Progenitor cell of endocrine pancreas (in vitro differentiated cells): ENCODE measurements at regions not wholly inside any gene's neighbourhood (a gene's known extent, or its start where the extent isn't known, plus 50 kb on each side); places are given as distances from the start of the nearest gene placed in this dataset.

Experiments used
- DNase-seq: peaks from one replicate; pipeline ENCODE4 v3.0.0; 2021; ENCODE audit warnings: low spot score; ENCODE audit not compliant: unreplicated experiment
- H3K27ac Mint-ChIP-seq: 2 replicates; pipeline ENCODE4 v1.8.0; 2021; ENCODE audit warnings: mild to moderate bottlenecking, moderate library complexity, mixed read lengths
- H3K27me3 Mint-ChIP-seq: 2 replicates; pipeline ENCODE4 v1.8.0; 2021; ENCODE audit warnings: mixed read lengths
- H3K36me3 Mint-ChIP-seq: 2 replicates; pipeline ENCODE4 v1.8.0; 2022; ENCODE audit warnings: mixed read lengths; ENCODE audit not compliant: insufficient read depth
- H3K4me1 Mint-ChIP-seq: 2 replicates; pipeline ENCODE4 v1.8.0; 2021; ENCODE audit warnings: low read depth, mixed read lengths
- H3K4me3 Mint-ChIP-seq: 2 replicates; pipeline ENCODE4 v1.8.0; 2021; ENCODE audit warnings: low read depth, mild to moderate bottlenecking, moderate library complexity, mixed read lengths
- H3K9me3 Mint-ChIP-seq: 2 replicates; pipeline ENCODE4 v1.8.0; 2021; ENCODE audit warnings: low read depth, mixed read lengths
- TF ChIP-seq, protein P1 (sequence below): fragments of 200-600 bp; sonication (generic); IDR thresholded peaks from one replicate; pipeline ENCODE4 v1.5.0; 2021; ENCODE audit warnings: antibody characterized with exemption, mild to moderate bottlenecking; ENCODE audit not compliant: unreplicated experiment

GRCh38 chr6:137798846-137799245 is 68.2 kb upstream of the TNFAIP3 start:
- DNase-seq = no peak
- no peaks in the 10 kb centered on the region for H3K9me3 Mint-ChIP-seq
- TF ChIP-seq, protein P1, sequence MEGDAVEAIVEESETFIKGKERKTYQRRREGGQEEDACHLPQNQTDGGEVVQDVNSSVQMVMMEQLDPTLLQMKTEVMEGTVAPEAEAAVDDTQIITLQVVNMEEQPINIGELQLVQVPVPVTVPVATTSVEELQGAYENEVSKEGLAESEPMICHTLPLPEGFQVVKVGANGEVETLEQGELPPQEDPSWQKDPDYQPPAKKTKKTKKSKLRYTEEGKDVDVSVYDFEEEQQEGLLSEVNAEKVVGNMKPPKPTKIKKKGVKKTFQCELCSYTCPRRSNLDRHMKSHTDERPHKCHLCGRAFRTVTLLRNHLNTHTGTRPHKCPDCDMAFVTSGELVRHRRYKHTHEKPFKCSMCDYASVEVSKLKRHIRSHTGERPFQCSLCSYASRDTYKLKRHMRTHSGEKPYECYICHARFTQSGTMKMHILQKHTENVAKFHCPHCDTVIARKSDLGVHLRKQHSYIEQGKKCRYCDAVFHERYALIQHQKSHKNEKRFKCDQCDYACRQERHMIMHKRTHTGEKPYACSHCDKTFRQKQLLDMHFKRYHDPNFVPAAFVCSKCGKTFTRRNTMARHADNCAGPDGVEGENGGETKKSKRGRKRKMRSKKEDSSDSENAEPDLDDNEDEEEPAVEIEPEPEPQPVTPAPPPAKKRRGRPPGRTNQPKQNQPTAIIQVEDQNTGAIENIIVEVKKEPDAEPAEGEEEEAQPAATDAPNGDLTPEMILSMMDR = no peak
- H3K4me1 Mint-ChIP-seq = peaks cover 20% of the 10 kb centered on the region
- H3K36me3 Mint-ChIP-seq = no peaks in the 10 kb centered on the region
- no peak overlapping the region for H3K27ac Mint-ChIP-seq
- no peak overlapping the region for H3K4me3 Mint-ChIP-seq
- H3K27me3 Mint-ChIP-seq = no peaks in the 10 kb centered on the region

DNA sequence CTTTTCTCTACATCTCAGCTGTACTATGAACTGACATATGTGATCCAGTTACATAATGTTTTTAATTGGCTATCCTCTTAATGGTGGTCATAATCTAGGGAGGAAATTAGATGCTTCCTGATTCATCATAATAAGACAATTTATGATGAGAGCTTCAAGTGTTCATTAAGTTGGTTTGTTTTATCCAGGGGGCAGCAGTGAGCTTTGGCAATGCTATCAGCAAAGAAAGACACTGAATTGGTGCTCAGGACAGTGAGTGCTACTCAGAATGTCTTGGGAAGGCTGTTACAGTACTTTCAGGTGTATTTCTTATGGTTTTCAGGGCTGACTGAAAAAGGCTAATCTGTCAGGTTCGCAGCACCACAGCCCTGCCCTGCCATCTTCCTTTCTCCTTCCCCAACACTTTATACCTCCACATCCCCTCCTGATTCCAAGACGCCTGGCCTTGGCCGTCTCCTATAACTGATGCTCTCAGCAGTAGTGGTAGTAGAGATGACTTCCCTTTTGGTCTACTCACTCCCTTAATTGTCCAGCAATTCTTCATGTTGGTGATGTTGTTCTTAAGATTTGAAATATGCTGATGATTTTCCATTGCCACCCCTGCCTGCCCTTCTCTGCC is 67.0 kb upstream of the TNFAIP3 start:
- H3K4me3 Mint-ChIP-seq = no peak overlapping the region
- H3K36me3 Mint-ChIP-seq = no peaks in the 10 kb centered on the region
- H3K27me3 Mint-ChIP-seq = no peaks in the 10 kb centered on the region
- H3K27ac Mint-ChIP-seq = no peak overlapping the region
- H3K4me1 Mint-ChIP-seq = peaks cover 13% of the 10 kb centered on the region
- H3K9me3 Mint-ChIP-seq = no peaks in the 10 kb centered on the region
- TF ChIP-seq, protein P1 = peak; percentile 33
- DNase-seq = no peak

- Mint-ChIP-seq H3K27me3 (no peaks in the 10 kb centered on the region), H3K4me3 (no peak overlapping the region), H3K9me3 (no peaks in the 10 kb centered on the region), H3K4me1 (peaks cover 12% of the 10 kb centered on the region), H3K27ac (no peak overlapping the region), H3K36me3 (no peaks in the 10 kb centered on the region)
- TF ChIP-seq, protein P1 = no peak
- DNase-seq = no peak
Observed at GRCh38 chr6:137800762-137801161, 66.3 kb upstream of the TNFAIP3 start.

GRCh38 chr6:137801352-137802114 is 65.5 kb upstream of the TNFAIP3 start:
- peaks cover 12% of the 10 kb centered on the region for H3K4me1 Mint-ChIP-seq
- no peaks in the 10 kb centered on the region for H3K36me3 Mint-ChIP-seq
- TF ChIP-seq, protein P1 = no peak
- H3K27me3 Mint-ChIP-seq = no peaks in the 10 kb centered on the region
- H3K27ac Mint-ChIP-seq = no peak overlapping the region
- H3K4me3 Mint-ChIP-seq = no peak overlapping the region
- no peak for DNase-seq
- H3K9me3 Mint-ChIP-seq = no peaks in the 10 kb centered on the region

DNA sequence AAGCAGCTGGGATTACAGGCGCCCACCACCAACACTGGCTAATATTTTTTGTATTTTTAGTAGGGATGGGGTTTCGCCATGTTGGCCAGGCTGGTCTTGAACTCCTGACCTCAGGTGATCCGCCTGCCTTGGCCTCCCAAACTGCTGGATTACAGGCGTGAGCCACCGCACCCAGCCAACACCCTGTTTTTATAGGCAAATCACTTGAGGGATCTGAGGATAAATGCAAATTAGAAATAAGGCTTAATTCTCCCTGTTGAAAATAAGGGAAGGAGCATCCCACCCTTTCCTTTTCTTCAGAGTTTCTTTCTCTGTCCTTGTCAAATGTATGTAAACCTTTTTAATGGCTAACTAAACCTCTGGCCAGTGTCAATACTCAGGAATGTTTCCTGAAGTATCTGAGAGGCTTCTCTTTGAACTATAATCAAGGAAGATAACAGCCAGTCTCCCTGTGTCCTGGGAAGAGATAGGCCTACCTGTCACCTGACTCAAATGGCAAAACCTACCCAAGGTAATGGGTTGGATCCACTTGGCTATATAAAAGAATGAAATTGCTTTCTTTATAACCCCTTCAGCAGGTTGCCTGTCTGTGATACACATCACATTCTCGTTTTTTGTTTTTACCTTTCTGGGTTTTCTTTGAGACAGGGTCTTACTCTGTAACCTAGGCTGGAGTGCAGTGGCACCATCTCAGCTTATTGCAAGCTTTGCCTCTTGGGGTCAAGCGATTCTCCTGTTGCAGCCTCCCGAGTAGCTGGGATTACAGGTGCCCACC is 64.5 kb upstream of the TNFAIP3 start:
- TF ChIP-seq, protein P1 = no peak
- Mint-ChIP-seq H3K36me3 (no peaks in the 10 kb centered on the region), H3K27me3 (no peaks in the 10 kb centered on the region), H3K9me3 (no peaks in the 10 kb centered on the region), H3K4me1 (peaks cover 12% of the 10 kb centered on the region), H3K4me3 (no peak overlapping the region), H3K27ac (no peak overlapping the region)
- DNase-seq = no peak
